ENCODE measurements at regions not wholly inside any gene's neighbourhood (a gene's known extent, or its start where the extent isn't known, plus 50 kb on each side); places are given as distances from the start of the nearest gene placed in this dataset.
"Not testable (repeated sequence)": the region's sequence is repeated elsewhere in the genome, so short reads cannot be mapped to it uniquely, and the experiment has no call there.

GRCh38 chr2:184993746-184994145 lies 395.4 kb downstream of the ZNF804A start:
- no peak for DNase-seq

- no peak for DNase-seq
Observed at GRCh38 chr2:185006481-185006880, 408.2 kb downstream of the ZNF804A start.

GRCh38 chr2:185012643-185013042 lies 414.3 kb downstream of the ZNF804A start:
- no peak for DNase-seq

GRCh38 chr2:185014076-185014475 lies 415.7 kb downstream of the ZNF804A start:
- no peak for DNase-seq

- not testable (repeated sequence) for DNase-seq
Observed at GRCh38 chr2:185025891-185026290, 427.6 kb downstream of the ZNF804A start.

GRCh38 chr2:185035906-185036305 lies 437.6 kb downstream of the ZNF804A start:
- DNase-seq: no peak

GRCh38 chr2:185044323-185044874 lies 446.1 kb downstream of the ZNF804A start:
- DNase-seq: no peak

- no peak for DNase-seq
Observed at GRCh38 chr2:185050804-185051203, 452.5 kb downstream of the ZNF804A start.

GRCh38 chr2:185063761-185064160 lies 465.4 kb downstream of the ZNF804A start:
- DNase-seq: no peak

GRCh38 chr2:185066128-185066527 lies 467.8 kb downstream of the ZNF804A start:
- no peak for DNase-seq

- no peak for DNase-seq
Observed at GRCh38 chr2:185069107-185069506, 470.8 kb downstream of the ZNF804A start.

- no peak for DNase-seq
Observed at GRCh38 chr2:185074156-185074555, 475.8 kb downstream of the ZNF804A start.

GRCh38 chr2:185082749-185083148 lies 484.4 kb downstream of the ZNF804A start:
- no peak for DNase-seq

GRCh38 chr2:185108588-185108987 lies 510.3 kb downstream of the ZNF804A start:
- no peak for DNase-seq

- no peak for DNase-seq
Observed at GRCh38 chr2:185127412-185127811, 529.1 kb downstream of the ZNF804A start.

- no peak for DNase-seq
Observed at GRCh38 chr2:185128346-185128745, 530.0 kb downstream of the ZNF804A start.

- no peak for DNase-seq
Observed at GRCh38 chr2:185128996-185129395, 530.7 kb downstream of the ZNF804A start.

GRCh38 chr2:185130685-185131084 lies 532.4 kb downstream of the ZNF804A start:
- no peak for DNase-seq

- DNase-seq: no peak
Observed at GRCh38 chr2:185132501-185133041, 534.2 kb downstream of the ZNF804A start.

- DNase-seq: no peak
Observed at GRCh38 chr2:185137700-185138099, 539.4 kb downstream of the ZNF804A start.

- DNase-seq: no peak
Observed at GRCh38 chr2:185142677-185143076, 544.3 kb downstream of the ZNF804A start.

GRCh38 chr2:185144159-185144919 lies 546.0 kb downstream of the ZNF804A start:
- DNase-seq: no peak

- DNase-seq: no peak
Observed at GRCh38 chr2:185145316-185146121, 547.2 kb downstream of the ZNF804A start.

GRCh38 chr2:185147361-185147760 lies 549.0 kb downstream of the ZNF804A start:
- no peak for DNase-seq
